ENCODE measurements at regions not wholly inside any gene's neighbourhood (a gene's known extent, or its start where the extent isn't known, plus 50 kb on each side); places are given as distances from the start of the nearest gene placed in this dataset.

DNA sequence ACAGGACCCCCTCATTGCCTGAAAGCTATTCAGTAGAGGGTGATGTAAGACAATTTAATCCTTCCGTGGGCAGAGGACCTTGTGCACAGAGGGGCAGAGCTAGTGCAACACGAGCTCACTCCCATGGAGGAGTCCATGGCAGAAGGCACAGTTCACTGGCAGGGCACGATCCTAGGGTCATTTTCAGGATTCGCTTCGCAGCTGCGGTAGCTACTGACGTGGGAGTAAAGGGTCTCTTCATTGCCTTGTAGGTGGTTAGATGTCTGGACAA is 207.8 kb downstream of the FOXO1 start:
- no peak overlapping the region for H3K9ac ChIP-seq (ENCODE audit: control insufficient read depth, insufficient read depth, low read length)
- H4K20me1 ChIP-seq (ENCODE audit: control insufficient read depth, insufficient read depth), result no peaks in the 10 kb centered on the region
- intact Hi-C loops (cut with micrococcal nuclease; ENCODE audit: unreplicated experiment) (no loop called here), in situ Hi-C loops (cut with MboI) (no loop called here)
- H3K4me3 ChIP-seq, result no peak overlapping the region
- no peak overlapping the region for H3K27ac ChIP-seq (ENCODE audit: control insufficient read depth, insufficient read depth)
- no TSS peak for BruUV-seq (replicated peaks)
- no peak overlapping the region for H3K4me2 ChIP-seq (ENCODE audit: control insufficient read depth, insufficient read depth)
- ChIA-PET POLR2A (no interaction called here), SMC1A (ENCODE audit: uncharacterized antibody, unreplicated experiment) (no interaction called here), RAD21 (ENCODE audit: unreplicated experiment) (interaction anchor here (1.5 kb wide), 1 partner anchor 210 kb away, joined by 4 read pairs; no protein-coding TSS in a partner anchor), CTCF (interaction anchor here (0.9 kb wide), 1 partner anchor 91 kb away, joined by 3 read pairs; no protein-coding TSS in a partner anchor)
- H3K4me1 ChIP-seq (ENCODE audit: control insufficient read depth, insufficient read depth, low read length), result no peaks in the 10 kb centered on the region
- H3K27me3 ChIP-seq (replicated peaks in 1 of 2; ENCODE audit: control insufficient read depth in 2 of 2, insufficient read depth in 2 of 2, low read length in 1 of 2), result no peaks in the 10 kb centered on the region; a peak in 1 of 4 replicates
- TF ChIP-seq EP300 (IDR thresholded peaks at IDR 0.05; ENCODE audit: borderline replicate concordance in 1 of 2, control insufficient read depth in 1 of 2, low read depth in 2 of 2, low read length in 2 of 2), result no peak
- TF ChIP-seq CEBPB (IDR thresholded peaks at IDR 0.05; ENCODE audit: borderline replicate concordance in 1 of 2, low read depth in 2 of 2, low read length in 2 of 2), result no peak
- no peak for TF ChIP-seq RBBP5 (conservative IDR thresholded peaks at IDR 0.05)
- no peak for TF ChIP-seq BMI1 (IDR thresholded peaks at IDR 0.05; ENCODE audit: borderline replicate concordance)
- no peak for TF ChIP-seq CBFB (IDR thresholded peaks at IDR 0.05; ENCODE audit: low read depth)
- TF ChIP-seq, protein P1, sequence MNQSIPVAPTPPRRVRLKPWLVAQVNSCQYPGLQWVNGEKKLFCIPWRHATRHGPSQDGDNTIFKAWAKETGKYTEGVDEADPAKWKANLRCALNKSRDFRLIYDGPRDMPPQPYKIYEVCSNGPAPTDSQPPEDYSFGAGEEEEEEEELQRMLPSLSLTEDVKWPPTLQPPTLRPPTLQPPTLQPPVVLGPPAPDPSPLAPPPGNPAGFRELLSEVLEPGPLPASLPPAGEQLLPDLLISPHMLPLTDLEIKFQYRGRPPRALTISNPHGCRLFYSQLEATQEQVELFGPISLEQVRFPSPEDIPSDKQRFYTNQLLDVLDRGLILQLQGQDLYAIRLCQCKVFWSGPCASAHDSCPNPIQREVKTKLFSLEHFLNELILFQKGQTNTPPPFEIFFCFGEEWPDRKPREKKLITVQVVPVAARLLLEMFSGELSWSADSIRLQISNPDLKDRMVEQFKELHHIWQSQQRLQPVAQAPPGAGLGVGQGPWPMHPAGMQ (IDR thresholded peaks at IDR 0.05; ENCODE audit: borderline replicate concordance), result no peak
- no peak for TF ChIP-seq HCFC1 (IDR thresholded peaks at IDR 0.05; ENCODE audit: low read length)
- no peak for TF ChIP-seq MXI1 (IDR thresholded peaks at IDR 0.05; ENCODE audit: low read depth, low read length)
- no peak for TF ChIP-seq KDM1A (IDR thresholded peaks at IDR 0.05; ENCODE audit: borderline replicate concordance)
- TF ChIP-seq LARP7 (IDR thresholded peaks at IDR 0.05), result no peak
- no peak for TF ChIP-seq MYB (IDR thresholded peaks at IDR 0.05; ENCODE audit: borderline replicate concordance, low read depth, low read length)
- TF ChIP-seq, protein P2, sequence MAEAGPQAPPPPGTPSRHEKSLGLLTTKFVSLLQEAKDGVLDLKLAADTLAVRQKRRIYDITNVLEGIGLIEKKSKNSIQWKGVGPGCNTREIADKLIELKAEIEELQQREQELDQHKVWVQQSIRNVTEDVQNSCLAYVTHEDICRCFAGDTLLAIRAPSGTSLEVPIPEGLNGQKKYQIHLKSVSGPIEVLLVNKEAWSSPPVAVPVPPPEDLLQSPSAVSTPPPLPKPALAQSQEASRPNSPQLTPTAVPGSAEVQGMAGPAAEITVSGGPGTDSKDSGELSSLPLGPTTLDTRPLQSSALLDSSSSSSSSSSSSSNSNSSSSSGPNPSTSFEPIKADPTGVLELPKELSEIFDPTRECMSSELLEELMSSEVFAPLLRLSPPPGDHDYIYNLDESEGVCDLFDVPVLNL (IDR thresholded peaks at IDR 0.05; ENCODE audit: low read depth, low read length), result no peak
- TF ChIP-seq RAD51 (IDR thresholded peaks at IDR 0.05), result no peak
- TF ChIP-seq, protein P3, sequence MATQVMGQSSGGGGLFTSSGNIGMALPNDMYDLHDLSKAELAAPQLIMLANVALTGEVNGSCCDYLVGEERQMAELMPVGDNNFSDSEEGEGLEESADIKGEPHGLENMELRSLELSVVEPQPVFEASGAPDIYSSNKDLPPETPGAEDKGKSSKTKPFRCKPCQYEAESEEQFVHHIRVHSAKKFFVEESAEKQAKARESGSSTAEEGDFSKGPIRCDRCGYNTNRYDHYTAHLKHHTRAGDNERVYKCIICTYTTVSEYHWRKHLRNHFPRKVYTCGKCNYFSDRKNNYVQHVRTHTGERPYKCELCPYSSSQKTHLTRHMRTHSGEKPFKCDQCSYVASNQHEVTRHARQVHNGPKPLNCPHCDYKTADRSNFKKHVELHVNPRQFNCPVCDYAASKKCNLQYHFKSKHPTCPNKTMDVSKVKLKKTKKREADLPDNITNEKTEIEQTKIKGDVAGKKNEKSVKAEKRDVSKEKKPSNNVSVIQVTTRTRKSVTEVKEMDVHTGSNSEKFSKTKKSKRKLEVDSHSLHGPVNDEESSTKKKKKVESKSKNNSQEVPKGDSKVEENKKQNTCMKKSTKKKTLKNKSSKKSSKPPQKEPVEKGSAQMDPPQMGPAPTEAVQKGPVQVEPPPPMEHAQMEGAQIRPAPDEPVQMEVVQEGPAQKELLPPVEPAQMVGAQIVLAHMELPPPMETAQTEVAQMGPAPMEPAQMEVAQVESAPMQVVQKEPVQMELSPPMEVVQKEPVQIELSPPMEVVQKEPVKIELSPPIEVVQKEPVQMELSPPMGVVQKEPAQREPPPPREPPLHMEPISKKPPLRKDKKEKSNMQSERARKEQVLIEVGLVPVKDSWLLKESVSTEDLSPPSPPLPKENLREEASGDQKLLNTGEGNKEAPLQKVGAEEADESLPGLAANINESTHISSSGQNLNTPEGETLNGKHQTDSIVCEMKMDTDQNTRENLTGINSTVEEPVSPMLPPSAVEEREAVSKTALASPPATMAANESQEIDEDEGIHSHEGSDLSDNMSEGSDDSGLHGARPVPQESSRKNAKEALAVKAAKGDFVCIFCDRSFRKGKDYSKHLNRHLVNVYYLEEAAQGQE (IDR thresholded peaks at IDR 0.05; ENCODE audit: low read depth, low read length), result no peak
- no peak for TF ChIP-seq YBX1 (IDR thresholded peaks at IDR 0.05)
- TF ChIP-seq, protein P4, sequence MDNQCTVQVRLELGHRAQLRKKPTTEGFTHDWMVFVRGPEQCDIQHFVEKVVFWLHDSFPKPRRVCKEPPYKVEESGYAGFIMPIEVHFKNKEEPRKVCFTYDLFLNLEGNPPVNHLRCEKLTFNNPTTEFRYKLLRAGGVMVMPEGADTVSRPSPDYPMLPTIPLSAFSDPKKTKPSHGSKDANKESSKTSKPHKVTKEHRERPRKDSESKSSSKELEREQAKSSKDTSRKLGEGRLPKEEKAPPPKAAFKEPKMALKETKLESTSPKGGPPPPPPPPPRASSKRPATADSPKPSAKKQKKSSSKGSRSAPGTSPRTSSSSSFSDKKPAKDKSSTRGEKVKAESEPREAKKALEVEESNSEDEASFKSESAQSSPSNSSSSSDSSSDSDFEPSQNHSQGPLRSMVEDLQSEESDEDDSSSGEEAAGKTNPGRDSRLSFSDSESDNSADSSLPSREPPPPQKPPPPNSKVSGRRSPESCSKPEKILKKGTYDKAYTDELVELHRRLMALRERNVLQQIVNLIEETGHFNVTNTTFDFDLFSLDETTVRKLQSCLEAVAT (IDR thresholded peaks at IDR 0.05), result no peak
- ATAC-seq, result no peak
- FAIRE-seq, result no peak
- H3K9me3 ChIP-seq (replicated peaks; ENCODE audit: control insufficient read depth, insufficient read depth, low read length), result no peaks in the 10 kb centered on the region
- no peak overlapping the region for H2AFZ ChIP-seq (ENCODE audit: control insufficient read depth, low read depth, low read length)
- no peaks in the 10 kb centered on the region for H3K79me2 ChIP-seq (ENCODE audit: control insufficient read depth, insufficient read depth, low read length)
- DNase-seq (ENCODE audit: low read depth, low spot score), result no peak
- WGBS (ENCODE audit: insufficient coverage, insufficient replicate concordance, low lambda C conversion rate, missing lambda C conversion rate), result 76% methylated on average over 7 of the region's 7 CpGs
- H3K36me3 ChIP-seq (ENCODE audit: control insufficient read depth in 2 of 2, insufficient read depth in 2 of 2, low read length in 1 of 2), result no peaks in the 10 kb centered on the region
